HG03175 (cell line): ENCODE measurements at regions not wholly inside any gene's neighbourhood (a gene's known extent, or its start where the extent isn't known, plus 50 kb on each side); places are given as distances from the start of the nearest gene placed in this dataset.
"Not testable (repeated sequence)": the region's sequence is repeated elsewhere in the genome, so short reads cannot be mapped to it uniquely, and the experiment has no call there.

Source experiments
- ATAC-seq: cut with Tn5 transposase; IDR thresholded peaks from one replicate; pipeline ENCODE4 v1.9.1; 2021; ENCODE audit warnings: mild to moderate bottlenecking, moderate library complexity; ENCODE audit not compliant: unreplicated experiment

DNA sequence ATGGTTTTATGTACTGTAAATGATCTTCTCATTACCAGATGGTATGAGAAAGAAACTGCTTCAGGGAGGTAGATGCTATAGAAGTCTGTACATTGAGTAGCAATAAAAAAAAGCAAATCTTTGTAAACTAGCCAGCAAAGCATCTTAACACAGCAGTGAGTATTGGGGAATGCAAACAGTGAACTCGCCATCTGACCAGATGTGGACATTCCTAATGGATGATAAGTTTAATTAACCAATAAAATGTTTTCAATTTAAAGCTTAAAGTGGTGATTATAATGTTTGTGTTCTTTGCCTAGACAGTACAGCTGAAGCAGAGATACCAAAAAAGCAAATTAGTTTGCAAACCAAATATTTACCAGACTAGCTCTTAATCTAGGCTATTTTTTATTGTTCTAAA, 1144.2 kb downstream of the FAT4 start:
- ATAC-seq: no peak

DNA sequence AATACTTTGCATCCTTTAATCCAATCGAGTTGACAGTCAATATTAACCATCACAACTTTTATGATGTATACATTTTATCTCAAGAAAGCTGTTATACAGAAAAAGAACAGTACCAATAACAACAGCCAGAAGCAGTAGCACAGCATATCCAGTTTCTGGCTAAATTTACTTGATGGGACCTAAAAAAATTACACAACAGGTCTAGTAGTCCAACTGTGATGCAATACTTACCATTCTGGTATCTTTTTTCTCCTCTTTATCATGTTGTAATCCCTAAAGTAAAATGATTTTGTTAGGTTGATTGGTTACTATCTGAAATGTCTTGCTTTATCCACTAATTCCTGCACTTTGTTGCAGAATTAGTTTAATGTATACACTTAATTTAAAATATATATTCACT, 1150.6 kb downstream of the FAT4 start:
- ATAC-seq: no peak

DNA sequence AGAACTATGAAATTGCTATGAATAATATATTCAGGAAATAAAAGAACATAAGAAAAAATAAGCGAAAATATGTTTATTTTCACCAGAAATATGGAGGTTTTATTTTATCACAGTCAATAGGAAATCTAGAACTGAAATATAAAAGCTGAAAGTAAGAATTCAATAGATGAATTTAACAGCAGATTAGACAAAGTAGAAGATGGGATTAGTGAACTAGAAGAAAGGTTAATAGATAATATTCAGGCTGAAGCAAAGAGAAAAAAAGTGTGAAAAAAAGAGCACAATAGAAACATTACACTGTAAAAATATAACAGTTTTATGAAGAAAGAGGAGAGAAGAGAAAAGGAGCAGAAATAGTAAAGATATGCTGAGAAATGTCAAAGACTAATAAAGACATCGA, 1152.1 kb downstream of the FAT4 start:
- no peak for ATAC-seq

DNA sequence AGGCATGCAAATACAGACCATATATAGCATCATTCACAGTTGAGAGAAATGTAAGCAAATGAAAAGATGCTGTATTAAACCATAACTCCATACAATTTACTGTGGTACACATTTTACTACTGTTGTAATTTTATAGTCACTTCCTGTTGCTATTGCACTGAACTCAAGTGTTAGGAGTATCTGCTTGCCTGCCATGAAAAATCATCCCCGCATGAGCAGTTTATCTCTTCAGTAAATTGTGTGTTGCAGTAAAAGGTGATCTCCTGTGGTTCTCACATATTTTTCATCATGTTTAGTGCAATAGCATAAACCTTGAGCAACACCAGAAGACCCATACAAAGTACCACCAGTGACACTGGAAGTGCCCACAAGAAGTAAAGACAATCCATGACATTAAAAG, 1153.4 kb downstream of the FAT4 start:
- ATAC-seq: no peak

DNA sequence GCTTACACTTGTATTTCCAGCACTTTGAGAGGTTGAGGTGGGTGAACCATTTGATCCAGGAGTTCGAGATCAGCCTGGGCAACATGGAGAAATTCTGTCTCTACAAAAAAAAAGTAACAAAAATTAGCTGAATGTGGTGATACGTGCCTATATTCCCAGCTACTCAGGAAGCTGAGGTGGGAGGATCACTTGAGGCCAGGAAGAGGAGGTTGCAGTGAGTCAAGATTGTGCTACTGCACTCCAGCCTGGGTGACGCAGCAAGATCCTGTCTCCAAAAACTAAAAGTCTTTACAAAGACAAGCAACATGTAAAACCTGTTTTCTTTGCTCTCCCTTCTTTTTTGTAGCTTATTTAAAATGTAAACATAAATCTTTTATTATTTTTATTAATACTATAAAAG, 1156.1 kb downstream of the FAT4 start:
- no peak for ATAC-seq

DNA sequence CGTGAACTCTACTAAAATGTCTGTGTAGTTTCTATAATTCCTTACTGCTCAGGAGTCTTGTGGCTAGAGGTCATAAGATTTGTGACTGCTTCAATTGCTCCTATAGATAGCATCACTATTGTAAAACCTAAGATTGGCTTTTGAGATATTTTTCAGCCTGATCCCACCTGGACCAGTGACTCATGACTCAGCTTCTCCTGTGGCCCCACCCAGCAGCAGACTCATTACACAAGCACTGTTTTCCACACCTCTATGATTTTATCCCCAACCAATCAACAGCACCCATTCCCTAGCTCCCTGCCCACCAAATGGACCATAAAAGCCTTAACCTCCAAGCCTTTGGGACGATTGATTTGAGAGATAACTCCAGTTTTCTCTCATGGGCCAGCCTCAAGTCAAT, 1157.0 kb upstream of the INTU start:
- ATAC-seq: no peak

DNA sequence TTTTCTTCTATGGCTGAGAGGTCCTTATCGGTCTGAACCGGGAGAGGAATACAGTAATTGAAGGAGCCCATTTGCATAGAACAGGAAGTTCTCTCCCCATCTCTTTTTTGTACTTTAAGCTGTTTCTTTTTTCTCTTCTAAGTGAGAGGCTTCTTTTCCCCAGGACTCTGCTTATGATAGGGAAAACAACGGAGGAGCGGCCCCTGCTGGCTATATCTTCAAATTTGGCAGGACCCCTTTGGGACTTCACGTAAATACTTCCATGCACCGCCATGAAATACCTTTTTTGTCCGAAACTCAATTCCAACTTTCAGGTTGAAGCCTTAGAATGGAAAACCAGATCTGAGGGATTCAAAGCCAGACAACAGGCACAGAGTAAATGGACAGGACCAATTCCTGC, 1153.0 kb upstream of the INTU start:
- ATAC-seq: no peak

DNA sequence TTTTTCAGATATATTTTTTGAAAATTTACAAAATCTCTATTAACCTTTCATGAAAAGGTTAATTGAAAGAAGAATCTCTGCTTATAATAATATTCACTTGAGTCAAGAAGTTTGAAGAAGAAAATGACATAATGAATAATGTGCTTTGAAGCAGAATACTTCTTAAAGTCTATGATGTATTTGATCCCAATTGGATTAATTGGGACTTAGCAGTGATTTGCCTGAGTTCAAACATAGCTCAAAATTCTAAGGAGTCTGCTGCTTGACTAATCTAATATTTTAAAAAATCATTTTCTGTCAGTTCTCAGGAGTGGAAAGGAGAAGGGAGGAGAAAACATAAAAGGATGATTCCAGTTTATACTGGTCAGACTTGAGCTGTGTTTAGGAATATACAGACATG, 1150.4 kb upstream of the INTU start:
- no peak for ATAC-seq

DNA sequence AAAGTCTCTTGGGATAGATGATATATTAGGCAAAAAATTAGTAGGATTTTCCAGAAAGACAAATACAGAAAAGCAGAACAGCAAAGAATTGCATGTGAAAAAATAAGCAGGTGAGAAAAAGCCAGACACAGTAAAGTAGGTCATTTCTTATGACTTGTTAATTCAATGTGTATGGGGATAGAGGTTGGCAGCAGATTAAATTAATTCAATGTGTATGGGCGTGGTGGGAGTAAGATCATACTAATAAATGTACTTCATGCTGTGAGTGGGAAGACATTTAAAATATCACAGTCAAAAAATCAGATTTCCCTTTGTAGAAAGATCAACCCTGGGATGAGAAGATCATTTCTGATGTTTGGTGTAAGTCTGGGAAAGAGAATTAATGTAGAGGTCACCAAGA, 1146.4 kb upstream of the INTU start:
- no peak for ATAC-seq

DNA sequence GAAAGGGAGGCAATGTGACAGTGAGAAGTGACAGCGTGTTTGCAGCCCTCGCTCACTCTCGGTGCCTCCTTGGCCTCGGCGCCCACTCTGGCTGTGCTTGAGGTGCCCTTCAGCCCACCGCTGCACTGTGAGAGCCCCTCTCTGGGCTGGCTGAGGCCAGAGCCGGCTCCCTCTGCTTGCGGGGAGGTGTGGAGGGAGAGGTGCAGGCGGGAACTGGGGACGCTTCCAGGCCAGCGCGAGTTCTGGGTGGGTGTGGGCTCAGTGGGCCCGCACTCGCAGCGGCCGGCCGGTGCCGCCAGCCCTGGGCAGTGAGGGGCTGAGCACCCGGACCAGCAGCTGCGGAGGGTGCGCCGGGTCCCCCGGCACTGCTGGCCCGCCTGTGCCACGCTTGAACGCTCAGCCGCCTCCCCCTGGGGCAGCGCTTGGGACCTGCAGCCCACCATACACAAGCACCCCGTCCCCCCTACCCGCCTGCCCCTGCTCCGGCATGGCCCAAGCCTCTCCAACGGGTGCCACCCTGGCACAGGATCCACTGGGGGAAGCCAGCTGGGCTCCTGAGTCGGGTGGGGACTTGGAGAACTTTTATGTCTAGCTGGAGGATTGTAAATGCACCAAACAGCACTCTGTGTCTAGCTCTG, 1142.8 kb upstream of the INTU start:
- no peak for ATAC-seq

DNA sequence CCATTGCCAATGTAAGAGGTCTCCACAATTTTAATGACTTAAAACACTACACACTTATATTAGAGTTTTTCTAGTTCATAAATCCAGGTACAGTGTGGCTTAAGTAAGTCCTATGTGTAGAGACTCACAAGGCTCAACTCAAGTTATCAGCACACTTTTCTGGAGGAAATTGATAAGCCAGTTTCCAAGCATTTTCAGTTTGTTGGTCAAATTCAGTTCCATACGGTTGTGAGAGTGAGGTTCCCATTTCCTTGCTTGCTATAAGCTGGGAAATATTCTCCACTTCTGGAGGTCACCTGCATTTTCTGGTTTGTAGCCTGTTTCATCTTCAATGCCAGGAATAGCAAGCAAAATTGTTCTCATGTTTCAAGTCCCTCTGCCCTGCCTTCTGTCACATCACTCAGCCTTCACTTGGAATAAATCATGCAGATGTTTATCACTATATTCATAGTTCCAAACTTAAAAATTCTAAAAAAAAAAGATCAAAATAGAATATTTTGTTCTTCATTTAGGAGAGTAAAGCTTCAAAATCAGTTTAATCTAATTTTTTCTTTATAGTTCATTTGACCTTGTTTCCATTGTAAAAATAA, 1137.5 kb upstream of the INTU start:
- no peak for ATAC-seq

DNA sequence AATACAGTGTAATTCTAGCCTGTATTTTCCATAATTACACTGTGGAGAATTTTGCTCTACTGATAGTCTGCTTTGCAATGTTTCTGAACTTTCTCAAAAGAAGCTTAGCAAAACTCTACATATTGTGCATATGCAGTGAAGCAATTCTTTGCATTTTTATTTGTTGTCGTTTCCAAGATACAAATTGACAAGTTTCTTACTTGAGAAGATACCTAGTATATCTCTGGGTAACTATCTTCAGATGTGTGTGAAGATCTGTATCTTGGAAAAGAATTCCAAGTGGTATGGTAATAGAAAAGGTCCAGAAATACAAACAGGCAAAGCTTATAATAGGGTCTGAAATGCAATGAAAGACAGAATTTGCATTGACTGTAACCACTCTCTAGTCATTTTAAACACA, 1119.8 kb upstream of the INTU start:
- ATAC-seq: no peak

DNA sequence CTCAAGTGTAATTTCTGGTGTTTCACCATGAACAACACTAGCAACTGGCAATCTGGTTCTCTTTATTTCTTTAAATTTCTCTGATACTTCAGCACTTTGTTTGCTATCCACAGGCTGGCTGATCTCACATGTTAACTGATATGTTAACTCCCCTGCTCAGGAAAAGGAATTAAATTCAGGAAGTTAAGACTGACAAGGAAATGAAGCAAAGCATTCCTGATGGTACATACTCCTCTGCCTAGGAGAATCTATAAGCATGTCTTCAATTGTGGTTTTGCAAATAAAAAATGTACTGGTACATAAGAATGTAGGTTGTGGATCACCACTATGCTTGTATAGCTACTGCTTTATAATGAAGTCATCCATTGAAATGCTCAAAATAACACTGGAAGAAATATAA, 1119.2 kb upstream of the INTU start:
- ATAC-seq: no peak

DNA sequence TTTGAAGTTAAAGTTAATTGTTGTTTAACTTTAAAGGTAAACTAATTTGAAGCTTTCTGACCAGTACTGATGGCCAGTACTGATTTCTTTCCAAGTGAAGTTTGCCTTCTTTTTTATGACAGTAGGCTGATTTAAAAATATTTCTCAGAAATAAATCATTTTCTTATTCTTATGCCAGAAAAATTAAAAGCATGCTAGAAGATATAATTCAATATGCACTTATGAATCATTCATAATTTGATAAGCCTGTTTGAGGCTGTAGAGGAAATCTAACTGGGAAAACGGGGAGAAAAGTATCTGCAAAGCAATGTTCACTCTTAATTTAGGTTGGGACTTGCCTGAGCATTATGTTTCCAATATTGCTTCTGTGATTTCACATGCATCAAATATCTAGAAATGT, 1112.0 kb upstream of the INTU start:
- ATAC-seq: no peak

DNA sequence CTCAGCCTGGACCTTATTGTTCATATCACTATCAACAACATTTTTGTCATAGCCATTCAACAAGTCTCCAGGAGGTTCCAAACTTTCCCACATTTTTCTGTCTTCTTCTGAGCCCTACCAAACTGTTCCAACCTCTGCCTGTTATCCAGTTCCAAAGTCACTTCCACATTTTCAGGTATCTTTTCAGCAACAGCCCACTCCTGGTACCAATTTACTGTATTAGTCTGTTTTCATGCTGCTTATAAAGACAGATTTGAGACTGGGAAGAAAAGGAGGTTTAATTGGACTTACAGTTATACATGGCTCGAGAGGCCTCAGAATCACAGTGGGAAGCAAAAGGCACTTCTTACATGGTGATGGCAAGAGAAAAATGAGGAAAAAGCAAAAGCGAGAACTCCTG, 1107.4 kb upstream of the INTU start:
- not testable (repeated sequence) for ATAC-seq

DNA sequence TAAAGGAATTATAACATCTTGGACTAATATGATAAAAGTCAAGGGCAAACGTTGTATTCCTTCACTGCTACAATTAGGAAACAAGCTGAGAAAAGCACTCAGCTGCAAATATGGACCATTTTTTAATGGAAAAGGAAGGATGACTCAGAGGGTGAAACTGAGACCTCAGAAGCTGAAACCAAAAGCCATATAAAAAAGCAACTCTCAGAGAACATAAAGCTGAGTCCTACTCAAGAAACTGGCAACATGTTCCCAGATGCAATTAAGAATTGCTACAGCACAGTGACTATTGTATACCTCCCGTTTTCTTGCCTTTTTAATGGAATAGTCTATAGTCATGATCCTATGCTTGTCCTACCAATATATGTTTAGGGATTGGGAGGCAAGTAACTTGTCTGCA, 1106.4 kb upstream of the INTU start:
- no peak for ATAC-seq

DNA sequence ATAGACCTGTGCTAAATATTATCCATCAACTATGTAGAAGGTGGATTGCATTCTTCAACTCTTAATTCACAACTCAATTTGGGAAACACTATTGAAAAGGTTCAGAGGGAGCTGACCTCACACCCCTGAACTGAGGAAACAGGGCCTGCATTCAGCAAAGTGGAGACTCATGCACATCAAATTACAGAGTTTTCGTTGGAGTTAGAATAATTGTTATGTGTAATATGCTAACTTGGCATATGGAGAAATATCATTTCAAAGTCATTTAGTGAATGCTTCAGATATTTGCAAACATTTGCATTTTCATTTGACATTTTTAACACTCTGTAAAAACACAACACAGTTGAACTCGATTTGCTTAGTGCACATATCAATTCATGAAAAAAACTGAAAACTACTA, 1102.8 kb upstream of the INTU start:
- ATAC-seq: no peak

DNA sequence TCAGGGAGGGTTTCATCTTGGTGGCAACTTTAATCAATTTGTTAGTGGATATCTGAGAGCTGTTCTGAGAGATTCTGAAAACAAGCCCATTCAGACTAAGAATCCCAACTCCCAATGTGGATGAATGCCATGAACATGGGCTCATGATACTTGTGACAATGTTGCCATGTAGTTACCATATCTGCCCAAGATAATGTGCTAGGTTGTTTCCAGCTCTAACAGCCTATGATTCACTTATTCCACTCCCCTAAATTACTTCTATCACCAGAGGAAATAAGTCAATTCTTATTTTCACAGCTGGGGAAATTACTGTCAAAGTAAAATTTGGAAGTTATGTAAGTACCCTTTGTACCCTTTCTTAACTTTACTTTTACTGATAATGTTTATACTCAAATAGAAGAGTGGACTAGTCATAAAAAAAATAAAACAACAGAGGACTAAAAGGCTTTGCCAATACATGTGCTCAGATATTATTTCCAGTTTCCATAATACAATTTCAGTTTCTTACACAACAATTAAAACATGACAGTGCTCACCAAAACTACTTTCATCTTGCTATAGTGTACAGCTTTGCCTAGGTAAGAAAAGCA, 1101.7 kb upstream of the INTU start:
- no peak for ATAC-seq

DNA sequence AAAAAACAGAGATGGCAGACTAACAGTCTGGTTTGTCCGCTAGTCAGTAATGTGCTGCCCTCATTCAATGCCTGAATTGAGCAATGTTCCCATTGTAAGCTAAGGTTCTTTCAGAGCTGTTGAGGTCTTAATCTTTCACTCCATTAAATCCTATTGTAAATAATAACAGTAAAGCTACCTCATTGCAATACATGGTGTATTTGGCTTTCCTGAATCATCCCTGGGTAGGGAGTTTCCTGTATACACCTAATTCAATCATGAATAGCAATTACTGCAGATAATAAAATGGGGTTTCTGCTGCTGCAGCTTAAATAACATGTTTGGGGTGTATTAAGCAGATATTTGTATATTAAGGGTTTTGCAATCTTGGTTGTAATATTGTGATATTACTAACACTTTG, 1100.2 kb upstream of the INTU start:
- no peak for ATAC-seq

DNA sequence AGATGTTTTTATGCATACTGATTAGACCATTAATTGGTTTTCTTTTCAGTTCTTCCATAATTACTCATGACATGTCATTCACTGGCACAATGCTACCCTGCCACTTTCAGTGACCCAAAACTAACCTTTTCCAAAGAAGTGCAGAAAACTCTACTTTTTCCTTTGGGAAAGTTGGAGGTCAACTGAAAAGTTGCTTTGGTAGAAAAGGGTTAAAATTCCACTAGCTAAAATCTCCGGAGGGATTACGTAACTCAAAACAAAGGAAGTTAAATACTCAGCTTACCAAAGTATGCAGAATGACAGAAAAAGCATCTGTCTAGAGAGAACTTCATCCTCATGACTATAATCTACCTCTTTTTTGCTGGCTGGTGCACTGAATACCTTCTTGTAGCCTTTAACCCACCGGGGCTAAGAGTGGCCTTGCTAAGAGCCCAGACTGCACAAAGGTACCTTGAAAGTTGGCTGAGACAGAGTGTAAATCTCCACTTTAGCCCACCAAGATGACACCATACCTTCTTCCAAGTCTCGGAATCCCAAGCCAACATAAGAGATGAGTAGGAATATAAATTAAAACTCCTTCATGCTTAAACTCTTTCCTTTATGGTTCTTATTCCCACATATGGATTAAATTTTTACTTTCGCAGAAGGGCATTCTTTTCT, 1099.5 kb upstream of the INTU start:
- no peak for ATAC-seq

DNA sequence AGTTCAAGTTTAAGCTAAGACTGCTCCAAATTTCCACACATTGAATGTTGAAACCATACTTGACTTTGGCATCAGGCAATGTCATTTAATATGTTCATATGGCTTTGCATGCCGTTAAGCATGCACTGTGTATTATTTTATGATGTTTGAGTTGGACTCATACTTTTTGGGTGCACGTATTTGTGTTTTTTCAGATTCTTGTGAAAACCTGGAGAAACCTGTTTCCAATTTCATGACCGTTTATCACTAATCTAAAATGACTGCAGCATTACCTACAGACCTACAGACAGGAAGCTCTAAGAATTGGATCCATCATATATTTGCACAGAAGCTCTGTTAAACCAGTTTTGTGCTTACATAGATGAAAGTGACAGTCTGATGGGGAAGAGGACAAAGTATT, 1093.0 kb upstream of the INTU start:
- ATAC-seq: no peak

DNA sequence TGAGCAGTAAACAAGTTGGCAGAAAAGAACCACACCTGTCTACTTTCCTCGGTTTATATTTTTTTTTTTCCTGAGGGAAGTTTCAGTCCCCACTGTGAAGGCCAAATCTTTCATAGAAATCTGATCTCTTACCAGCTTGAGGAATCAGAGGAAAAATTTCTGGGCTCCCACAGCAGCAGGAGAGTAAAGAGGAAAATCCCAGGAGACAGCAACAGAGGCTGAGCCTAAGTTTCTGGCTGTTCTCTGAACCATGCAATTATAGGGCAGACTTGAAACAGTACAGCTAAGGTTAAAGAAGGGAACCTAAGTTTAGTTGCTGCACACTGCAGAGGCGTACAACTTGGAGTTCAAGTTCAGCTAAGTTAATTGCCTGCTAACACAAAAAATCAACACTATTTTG, 1090.9 kb upstream of the INTU start:
- ATAC-seq: no peak
